HEK293 (cell line): ENCODE measurements at regions not wholly inside any gene's neighbourhood (a gene's known extent, or its start where the extent isn't known, plus 50 kb on each side); places are given as distances from the start of the nearest gene placed in this dataset.
"Not testable (repeated sequence)": the region's sequence is repeated elsewhere in the genome, so short reads cannot be mapped to it uniquely, and the experiment has no call there.

Experiments used
- CTCF ChIA-PET: fragments of 350-600 bp; formaldehyde crosslinking; extraction: SDS; loops from one replicate; lab custom pipeline; 2021; ENCODE audit warnings: antibody characterized with exemption; lab: Yijun Ruan, JAX
- POLR2A ChIA-PET: fragments of 300-600 bp; formaldehyde crosslinking; extraction: SDS; loops from one replicate; lab custom pipeline; 2020; ENCODE audit warnings: antibody characterized with exemption, inconsistent platforms; lab: Yijun Ruan, JAX
- H3K27ac ChIP-seq: fragments of 200-500 bp; sonication (Bioruptor generic); 2 replicates; pipeline ENCODE4 v1.5.1; 2014; ENCODE audit warnings: low read depth, low read length, control low read depth, inconsistent platforms; ENCODE audit errors: extremely low read depth
- H3K36me3 ChIP-seq, 2 experiments: fragments of 200-500 bp in 1 of 2; sonication (Bioruptor generic) in 1 of 2; 1 replicate in 1 of 2; 2 replicates in 1 of 2; pipeline ENCODE4 v1.5.1; 2014 to 2017; ENCODE audit warnings: inconsistent platforms in 2 of 2, low read length in 2 of 2; ENCODE audit not compliant: control insufficient read depth in 2 of 2, insufficient read depth in 1 of 2
- H3K4me1 ChIP-seq: fragments of 200-500 bp; sonication (Bioruptor generic); 2 replicates; pipeline ENCODE4 v1.5.1; 2014; ENCODE audit warnings: mild to moderate bottlenecking, low read length, inconsistent platforms; ENCODE audit not compliant: control insufficient read depth, insufficient read depth
- H3K4me3 ChIP-seq: 2 replicates; pipeline ENCODE4 v1.5.1; 2011; ENCODE audit warnings: low read depth, mild to moderate bottlenecking, control low read depth, low read length, moderate library complexity
- H3K9me3 ChIP-seq: fragments of 200-500 bp; sonication (Bioruptor generic); 2 replicates; pipeline ENCODE4 v1.5.1; 2014; ENCODE audit warnings: low read depth, low read length, inconsistent platforms; ENCODE audit not compliant: control insufficient read depth, insufficient read depth
- GLIS2 ChIP-seq: fragments of 450-650 bp; formaldehyde crosslinking; IDR thresholded peaks from 2 replicates; pipeline ENCODE4 v1.5.1; 2016; ENCODE audit warnings: missing biosample characterization, missing genetic modification characterization
- HOXC10 ChIP-seq: sonication (generic); formaldehyde crosslinking; IDR thresholded peaks from 2 replicates; pipeline ENCODE4 v1.8.1; 2023; ENCODE audit warnings: mild to moderate bottlenecking, missing genetic modification reagents
- KLF8 ChIP-seq: fragments of 450-650 bp; formaldehyde crosslinking; IDR thresholded peaks from 2 replicates; pipeline ENCODE4 v1.5.1; 2016; ENCODE audit warnings: missing biosample characterization, missing genetic modification characterization
- PRDM1 ChIP-seq: fragments of 450-650 bp; formaldehyde crosslinking; IDR thresholded peaks from 2 replicates; pipeline ENCODE4; 2016; ENCODE audit warnings: missing biosample characterization, missing genetic modification characterization
- PRDM2 ChIP-seq: fragments of 450-650 bp; formaldehyde crosslinking; IDR thresholded peaks from 2 replicates; pipeline ENCODE4 v1.5.1; 2016; ENCODE audit warnings: missing biosample characterization, missing genetic modification characterization, borderline replicate concordance
- REPIN1 ChIP-seq: fragments of 450-650 bp; formaldehyde crosslinking; IDR thresholded peaks from 2 replicates; pipeline ENCODE4 v1.5.1; 2017; ENCODE audit warnings: missing biosample characterization, missing genetic modification characterization, low read depth
- REST ChIP-seq: fragments of 450-650 bp; formaldehyde crosslinking; IDR thresholded peaks from 2 replicates; pipeline ENCODE4 v1.5.1; 2016; ENCODE audit warnings: missing biosample characterization, missing genetic modification characterization
- SP2 ChIP-seq: fragments of 450-650 bp; formaldehyde crosslinking; IDR thresholded peaks from 2 replicates; pipeline ENCODE4 v1.5.1; 2016; ENCODE audit warnings: missing biosample characterization, missing genetic modification characterization
- TCF7L2 ChIP-seq: IDR thresholded peaks from 2 replicates; pipeline ENCODE4 v1.6.1; 2011; ENCODE audit warnings: low read depth, mild to moderate bottlenecking, inconsistent platforms, low read length, moderate library complexity, borderline replicate concordance
- TSHZ1 ChIP-seq: fragments of 450-650 bp; formaldehyde crosslinking; IDR thresholded peaks from 2 replicates; pipeline ENCODE4 v1.5.1; 2016; ENCODE audit warnings: missing biosample characterization, missing genetic modification characterization, borderline replicate concordance
- ZNF184 ChIP-seq: fragments of 450-650 bp; IDR thresholded peaks from 2 replicates; pipeline ENCODE4 v1.5.1; 2018; ENCODE audit warnings: missing biosample characterization, mild to moderate bottlenecking, missing genetic modification characterization
- ZNF391 ChIP-seq: fragments of 450-650 bp; formaldehyde crosslinking; IDR thresholded peaks from 2 replicates; pipeline ENCODE4 v1.5.1; 2016; ENCODE audit warnings: low read depth, missing biosample characterization, missing genetic modification characterization, borderline replicate concordance
- ZNF48 ChIP-seq: fragments of 450-650 bp; formaldehyde crosslinking; IDR thresholded peaks from 2 replicates; pipeline ENCODE4 v1.5.1; 2016; ENCODE audit warnings: missing biosample characterization, missing genetic modification characterization
- ZNF571 ChIP-seq: fragments of 450-650 bp; formaldehyde crosslinking; IDR thresholded peaks from 2 replicates; pipeline ENCODE4 v1.5.0; 2017; ENCODE audit warnings: missing biosample characterization, missing genetic modification characterization
- ZNF610 ChIP-seq: fragments of 450-650 bp; formaldehyde crosslinking; IDR thresholded peaks from 2 replicates; pipeline ENCODE4 v1.5.1; 2016; ENCODE audit warnings: missing biosample characterization, missing genetic modification characterization, borderline replicate concordance
- ZNF621 ChIP-seq: fragments of 450-650 bp; formaldehyde crosslinking; IDR thresholded peaks from 2 replicates; pipeline ENCODE4 v1.5.1; 2017; ENCODE audit warnings: missing biosample characterization, missing genetic modification characterization
- ZNF626 ChIP-seq: fragments of 450-650 bp; sonication (Bioruptor Pico); formaldehyde crosslinking; IDR thresholded peaks from 2 replicates; pipeline ENCODE4 v1.5.1; 2018; ENCODE audit warnings: missing biosample characterization, missing genetic modification characterization, inconsistent platforms

- TF ChIP-seq TSHZ1 (no peak), ZNF626 (tag by site-specific recombination) (no peak)
Observed at GRCh38 chr6:74402781-74403180, 706.8 kb downstream of the CD109 start (continued).

GRCh38 chr6:74378437-74378836 is 682.4 kb downstream of the CD109 start:
- H3K4me1 ChIP-seq, CTCF ChIA-PET, H3K27ac ChIP-seq, POLR2A ChIA-PET, H3K4me3 ChIP-seq, H3K9me3 ChIP-seq, H3K36me3 ChIP-seq: not testable (repeated sequence)

DNA sequence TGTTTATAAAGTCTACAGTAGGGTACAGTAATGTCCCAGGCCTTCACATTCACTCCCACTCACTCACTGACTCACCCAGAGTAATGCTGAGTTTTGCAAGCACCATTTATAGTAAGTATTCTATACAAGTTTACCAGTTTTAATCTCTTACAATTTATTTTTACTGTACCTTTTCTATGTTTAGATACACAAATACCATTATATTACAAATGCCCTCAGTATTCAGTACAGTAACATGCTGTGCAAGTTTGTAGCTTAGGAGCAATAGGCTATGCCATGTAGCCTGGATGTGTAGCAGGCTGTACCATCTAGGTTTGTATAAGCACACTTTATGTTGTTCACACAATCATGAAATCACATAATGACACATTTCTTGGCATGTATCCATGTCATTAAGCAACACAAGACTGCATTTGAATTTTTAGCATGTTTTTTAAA is 673.6 kb downstream of the CD109 start:
- H3K36me3 ChIP-seq = no peaks in the 10 kb centered on the region
- no peaks in the 10 kb centered on the region for H3K4me1 ChIP-seq
- no peak for TF ChIP-seq SP2 (tag by site-specific recombination)
- no peak for TF ChIP-seq ZNF184 (tag by site-specific recombination)
- TF ChIP-seq GLIS2 (tag by site-specific recombination) = no peak
- no peak for TF ChIP-seq ZNF571 (tag by site-specific recombination)
- no peaks in the 10 kb centered on the region for H3K9me3 ChIP-seq
- no peak overlapping the region for H3K27ac ChIP-seq
- no peak overlapping the region for H3K4me3 ChIP-seq
- CTCF ChIA-PET = interaction anchor here (0.9 kb wide), 1 partner anchor 14 kb away, joined by 3 read pairs; no protein-coding TSS in a partner anchor
- POLR2A ChIA-PET = no interaction called here

- Histone ChIP-seq H3K9me3 (no peaks in the 10 kb centered on the region), H3K36me3 (no peaks in the 10 kb centered on the region), H3K27ac (no peak overlapping the region), H3K4me3 (no peak overlapping the region), H3K4me1 (no peaks in the 10 kb centered on the region)
- CTCF ChIA-PET = interaction anchor here (0.6 to 0.9 kb wide), 2 partner anchors 15 to 698 kb away, joined by 3 read pairs; no protein-coding TSS in a partner anchor
- POLR2A ChIA-PET = no interaction called here
- TF ChIP-seq ZNF391 (tag by site-specific recombination) (no peak), PRDM2 (tag by site-specific recombination) (no peak), REST (no peak), PRDM1 (no peak), ZNF610 (tag by site-specific recombination) (no peak), ZNF48 (tag by site-specific recombination) (no peak), REPIN1 (tag by site-specific recombination) (no peak), HOXC10 (CRISPR knock-in tag) (no peak), ZNF621 (tag by site-specific recombination) (no peak), TCF7L2 (no peak), KLF8 (tag by site-specific recombination) (no peak)
Observed at GRCh38 chr6:74368746-74369145, 672.7 kb downstream of the CD109 start.
